ENCODE measurements at regions not wholly inside any gene's neighbourhood (a gene's known extent, or its start where the extent isn't known, plus 50 kb on each side); places are given as distances from the start of the nearest gene placed in this dataset.
"Not testable (repeated sequence)": the region's sequence is repeated elsewhere in the genome, so short reads cannot be mapped to it uniquely, and the experiment has no call there.

- not testable (repeated sequence) for DNase-seq
Observed at GRCh38 chr1:234811824-234812223, 201.8 kb upstream of the IRF2BP2 start.

GRCh38 chr1:234810726-234811125 lies 200.7 kb upstream of the IRF2BP2 start:
- DNase-seq = not testable (repeated sequence)

- DNase-seq = not testable (repeated sequence)
Observed at GRCh38 chr1:234809854-234810245, 199.9 kb upstream of the IRF2BP2 start.

DNA sequence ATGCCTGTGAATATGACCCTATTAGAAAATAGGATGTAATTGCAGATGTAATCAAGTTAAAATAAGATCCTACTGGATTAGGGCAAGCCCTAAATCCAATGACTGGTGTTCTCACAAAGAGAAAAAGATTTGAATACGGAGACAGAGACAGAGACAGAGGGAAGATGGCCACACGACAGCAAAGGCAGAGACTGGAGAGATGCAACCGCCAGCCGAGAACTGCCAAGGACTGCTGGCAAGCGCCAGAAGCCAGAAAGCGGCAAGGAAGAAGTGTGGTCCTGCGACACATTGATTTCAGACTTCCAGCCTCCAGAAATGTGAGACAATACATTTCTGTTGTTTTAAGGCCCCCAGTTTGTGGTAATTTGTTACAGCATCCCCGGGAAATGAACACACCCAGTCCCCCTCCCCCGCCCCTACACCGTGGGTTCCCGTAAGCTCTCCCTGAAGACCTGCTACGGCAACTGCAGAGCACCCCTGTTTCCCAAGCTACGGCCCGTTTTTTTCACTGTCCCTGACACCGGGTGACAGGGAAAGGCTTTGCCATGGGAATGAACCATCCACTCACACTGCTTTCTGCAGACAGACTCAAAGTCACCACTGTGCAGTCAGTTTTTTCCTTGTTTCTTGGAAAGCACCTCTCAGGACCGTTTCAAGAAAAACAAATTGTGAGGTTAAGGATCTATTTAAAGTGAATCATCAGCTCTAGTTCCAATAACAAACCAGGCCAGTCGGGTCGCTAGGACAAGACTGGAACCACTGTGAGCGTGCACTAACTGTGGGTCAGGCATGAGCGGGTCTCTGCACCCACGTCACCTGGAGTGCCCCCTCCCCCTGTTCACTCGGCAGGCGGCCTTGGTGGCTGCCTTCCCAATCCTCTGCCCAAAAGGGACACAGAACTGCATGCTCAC lies 199.2 kb upstream of the IRF2BP2 start:
- not testable (repeated sequence) for DNase-seq

DNA sequence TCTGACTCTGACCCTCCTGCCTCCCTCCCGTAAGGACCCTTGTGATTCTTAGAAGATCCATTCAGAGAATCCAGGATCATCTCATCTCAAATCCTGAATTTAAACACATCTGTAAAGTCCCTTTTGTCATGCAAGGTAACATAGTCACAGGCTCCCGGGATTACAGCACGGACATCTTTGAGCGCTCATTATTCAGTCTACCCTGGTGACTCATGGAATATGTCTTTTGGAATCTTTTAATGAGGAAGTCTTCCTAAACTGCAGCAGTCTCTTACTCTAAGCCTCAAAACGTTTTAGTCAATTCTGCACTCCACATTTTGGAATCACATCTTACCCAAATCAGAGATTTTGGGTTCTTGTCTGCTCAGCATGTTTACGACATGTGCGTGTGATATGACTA lies 198.5 kb upstream of the IRF2BP2 start:
- not testable (repeated sequence) for DNase-seq

- not testable (repeated sequence) for DNase-seq
Observed at GRCh38 chr1:234807705-234808104, 197.7 kb upstream of the IRF2BP2 start.

GRCh38 chr1:234802586-234802985 lies 192.6 kb upstream of the IRF2BP2 start:
- not testable (repeated sequence) for DNase-seq

DNA sequence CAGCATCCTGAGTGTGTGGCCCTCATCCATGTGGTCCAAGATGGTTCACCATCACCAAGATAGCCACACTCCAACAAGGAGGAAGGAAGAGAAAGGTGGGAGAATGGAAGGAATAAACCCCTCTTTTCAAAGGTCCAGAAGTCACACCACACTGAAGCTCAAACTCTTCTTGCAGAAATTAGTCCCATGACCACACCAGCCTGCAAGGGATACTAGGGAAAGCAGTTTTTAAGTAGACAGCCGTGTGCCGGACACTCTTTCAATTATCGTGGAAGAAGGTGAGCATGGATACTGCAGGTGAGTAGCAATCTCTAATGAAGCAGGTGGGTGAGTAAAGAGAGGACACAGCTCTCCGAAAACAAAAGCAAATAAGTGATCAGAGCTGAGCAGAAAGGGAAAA lies 191.7 kb upstream of the IRF2BP2 start:
- DNase-seq = not testable (repeated sequence)

- DNase-seq = not testable (repeated sequence)
Observed at GRCh38 chr1:234801147-234801546, 191.2 kb upstream of the IRF2BP2 start.

- not testable (repeated sequence) for DNase-seq
Observed at GRCh38 chr1:234800563-234800962, 190.6 kb upstream of the IRF2BP2 start.

DNA sequence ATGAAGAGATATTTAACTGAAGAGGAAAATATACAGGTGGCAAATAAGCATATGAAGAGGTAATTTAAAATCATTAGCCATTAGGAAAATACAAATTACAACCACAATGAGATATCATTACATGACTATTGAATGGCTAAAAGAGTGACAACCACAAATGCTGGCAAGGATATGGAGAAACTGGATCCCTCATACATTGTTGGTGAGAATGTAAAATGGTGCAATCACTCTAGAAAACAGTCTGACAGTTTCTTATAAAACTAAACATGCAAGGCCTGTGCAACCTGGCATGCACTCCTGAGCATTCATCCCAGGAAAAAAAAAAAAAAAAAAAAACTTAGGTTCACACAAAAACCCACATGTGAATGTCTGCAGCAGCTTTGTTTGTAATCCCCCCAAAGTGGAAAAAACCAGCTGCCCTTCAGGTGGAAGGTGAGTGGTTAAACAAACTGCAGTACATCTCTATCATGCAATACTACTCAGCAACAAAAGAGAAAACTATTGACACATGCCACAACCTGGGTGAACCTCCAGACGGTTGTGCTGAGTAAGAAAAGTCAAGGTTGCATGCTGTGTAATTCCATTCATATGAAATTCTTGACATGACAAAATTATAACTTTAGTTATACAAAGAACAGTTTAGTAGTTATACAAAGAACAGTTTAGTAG lies 189.2 kb upstream of the IRF2BP2 start:
- not testable (repeated sequence) for DNase-seq

DNA sequence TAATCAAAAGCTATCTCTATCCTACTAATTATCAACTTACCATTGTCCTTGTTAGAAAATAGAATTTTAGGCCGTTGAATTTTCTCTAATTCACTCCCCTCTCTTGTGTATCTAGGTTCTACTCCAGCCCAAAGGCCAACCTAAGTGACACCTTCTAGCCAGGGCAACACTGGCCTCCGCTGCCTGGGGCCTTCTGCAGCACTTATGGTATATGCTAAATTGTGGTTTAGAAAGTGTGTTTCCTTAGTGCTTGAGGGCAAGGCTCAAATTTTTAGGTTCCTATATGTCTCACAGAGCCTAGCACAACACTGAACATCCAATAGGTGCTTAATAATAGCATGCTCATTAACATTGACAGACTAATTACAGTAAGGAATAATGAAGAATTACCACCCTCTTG lies 187.2 kb upstream of the IRF2BP2 start:
- not testable (repeated sequence) for DNase-seq

GRCh38 chr1:234796438-234796792 lies 186.4 kb upstream of the IRF2BP2 start:
- not testable (repeated sequence) for DNase-seq

DNA sequence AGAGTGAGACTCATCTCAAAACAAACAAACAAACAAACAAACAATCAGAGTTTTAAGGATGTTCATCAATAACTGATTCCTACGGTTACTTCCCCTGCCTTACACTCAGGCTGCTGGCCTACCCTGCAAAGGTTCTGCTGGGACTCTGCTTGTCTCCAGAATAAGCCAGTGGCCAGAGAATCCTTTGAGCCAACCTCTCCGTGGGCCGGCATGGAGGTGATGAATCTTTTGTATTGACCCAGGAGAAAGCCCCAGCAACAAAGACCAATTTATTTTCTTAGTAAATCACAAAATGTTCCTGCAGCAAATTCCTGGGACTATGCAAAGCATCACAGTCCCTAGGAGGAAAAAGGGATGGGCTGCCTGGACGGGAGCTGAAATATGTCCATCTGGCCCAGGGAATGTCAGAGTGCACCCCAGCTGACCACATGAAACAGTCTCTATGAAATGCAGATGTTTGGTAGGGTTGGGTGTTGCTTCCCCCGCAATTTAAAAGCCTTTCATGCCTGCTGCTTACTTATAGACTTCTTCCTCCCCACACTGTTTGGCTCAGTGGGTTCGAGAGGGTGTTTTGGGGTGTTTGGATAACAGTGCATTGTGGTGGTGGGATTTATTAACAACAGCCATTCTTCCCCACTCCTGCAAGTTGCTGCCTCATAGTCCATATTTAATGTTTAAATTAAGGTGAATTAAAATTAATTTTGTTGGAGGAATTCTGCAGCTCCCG lies 185.9 kb upstream of the IRF2BP2 start:
- DNase-seq = not testable (repeated sequence)

DNA sequence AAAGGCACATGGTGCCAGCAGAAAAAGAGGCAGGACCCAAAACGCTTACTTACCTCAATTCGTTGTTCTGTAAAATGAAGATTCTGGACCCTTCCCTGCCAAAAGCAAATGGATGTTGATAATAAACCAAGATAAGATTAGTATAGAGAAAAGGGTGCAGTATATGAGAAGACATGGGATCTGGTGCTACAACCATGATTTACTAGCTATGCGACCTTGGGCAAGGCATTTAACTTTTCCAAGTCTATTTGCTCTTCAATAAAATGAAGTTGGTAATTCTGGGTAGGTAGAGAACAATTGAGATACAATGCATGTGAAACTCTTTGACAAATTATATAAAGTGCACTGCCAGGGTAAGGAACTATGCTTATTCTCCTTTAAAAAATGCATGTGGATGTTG lies 185.0 kb upstream of the IRF2BP2 start:
- not testable (repeated sequence) for DNase-seq

DNA sequence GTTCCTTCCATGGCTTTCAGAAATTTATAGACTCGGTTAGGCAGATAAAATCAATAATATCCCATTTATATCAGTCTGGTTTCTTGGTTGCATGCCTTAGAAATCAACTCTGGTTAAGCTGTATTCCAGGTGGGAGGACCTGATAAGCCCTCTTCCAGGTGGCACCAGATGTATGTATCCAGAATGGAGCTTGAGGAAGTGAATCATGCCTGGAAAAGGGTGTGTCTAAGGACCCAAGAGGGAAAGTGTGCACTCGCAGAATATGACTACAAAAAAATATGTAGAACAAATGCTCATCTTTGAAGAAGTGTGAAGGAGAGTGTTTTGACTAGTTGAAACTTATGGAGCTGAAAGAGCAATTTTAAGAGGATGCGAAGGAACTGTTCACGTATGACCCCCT lies 184.5 kb upstream of the IRF2BP2 start:
- not testable (repeated sequence) for DNase-seq

DNA sequence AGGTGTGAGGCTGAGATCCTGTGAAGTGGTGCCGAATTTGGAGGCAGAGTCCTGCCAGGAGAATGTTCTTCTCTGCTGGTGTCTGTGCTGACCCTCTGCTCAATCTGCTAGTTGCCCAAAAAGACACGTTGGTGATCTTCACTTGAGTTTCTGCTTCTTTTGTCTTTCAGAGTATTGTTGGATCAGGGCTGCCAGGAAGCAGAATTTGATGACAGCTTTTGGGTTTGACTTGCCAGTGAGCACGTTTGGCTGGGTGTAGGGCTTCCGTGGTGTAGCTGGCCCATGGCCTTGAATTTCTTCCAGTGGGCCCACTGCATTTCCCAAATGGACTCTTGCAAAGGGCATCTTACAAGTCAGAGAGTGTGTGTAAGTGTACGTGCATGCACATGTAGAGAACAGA lies 183.9 kb upstream of the IRF2BP2 start:
- DNase-seq = not testable (repeated sequence)

DNA sequence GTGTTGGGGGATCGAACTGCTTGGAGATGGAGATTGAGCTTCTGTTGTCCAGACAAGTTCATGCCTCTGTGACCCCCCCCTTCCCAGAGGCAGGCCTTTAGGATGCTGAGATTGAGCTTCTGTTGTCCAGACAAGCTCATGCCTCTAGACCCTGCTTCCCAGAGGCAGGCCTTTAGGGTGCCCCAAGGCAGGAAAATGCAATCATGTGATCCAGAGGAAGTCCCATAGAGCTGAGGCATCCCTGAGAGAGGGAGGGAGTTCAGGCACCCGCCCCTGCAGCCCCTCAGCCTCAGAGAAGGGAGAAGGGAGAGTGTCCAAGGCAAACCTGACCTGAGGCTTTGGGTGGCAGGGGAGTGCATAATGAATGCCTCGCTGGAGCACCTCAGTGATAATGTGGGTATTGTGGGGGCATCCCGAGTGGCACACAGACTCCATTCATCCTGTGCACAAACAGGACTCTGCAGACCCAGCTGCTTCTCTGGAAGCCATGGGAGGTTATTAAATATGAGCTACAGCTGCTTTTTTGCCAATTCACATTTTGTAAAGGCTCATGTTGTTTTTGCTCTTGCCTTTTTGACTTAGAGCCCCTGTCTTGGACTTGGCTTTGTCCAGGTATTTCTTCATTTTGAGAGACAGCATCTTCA lies 182.4 kb upstream of the IRF2BP2 start:
- DNase-seq = not testable (repeated sequence)

DNA sequence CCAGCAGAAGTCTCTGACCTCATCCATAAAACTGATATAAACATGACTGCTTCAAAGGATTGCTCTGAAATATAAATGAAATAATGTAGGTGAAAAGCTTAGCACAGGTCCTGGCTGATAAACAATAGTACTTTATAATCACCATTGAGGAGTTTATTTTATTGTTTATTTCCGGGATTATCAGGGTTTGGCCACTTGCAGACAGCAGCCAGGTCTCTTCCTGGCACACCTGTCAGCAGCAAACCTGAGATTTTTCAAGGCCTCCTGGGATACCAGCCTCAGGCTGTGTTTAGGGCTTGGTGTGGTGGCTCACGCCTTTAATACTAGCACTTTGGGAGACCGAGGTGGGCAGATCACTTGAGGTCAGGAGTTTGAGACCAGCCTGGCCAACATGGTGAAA lies 181.6 kb upstream of the IRF2BP2 start:
- DNase-seq = not testable (repeated sequence)

DNA sequence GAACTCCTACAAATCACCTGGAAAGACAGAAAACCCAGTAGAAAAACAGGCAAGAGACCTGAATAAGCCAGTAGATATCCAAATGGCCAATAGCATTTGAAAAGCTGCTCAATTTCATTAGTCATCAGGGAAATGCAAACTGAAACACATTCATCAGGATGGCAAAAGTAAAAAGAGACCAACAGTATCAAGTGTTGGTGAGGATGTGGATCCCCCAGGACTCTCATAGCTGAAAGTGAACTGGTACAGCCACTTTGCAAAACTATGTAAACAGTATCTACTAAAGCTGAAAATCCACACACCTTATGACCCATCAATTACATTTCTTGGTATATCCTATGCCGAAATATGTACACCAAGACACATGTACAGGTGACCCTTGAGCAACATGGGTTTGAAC lies 180.4 kb upstream of the IRF2BP2 start:
- not testable (repeated sequence) for DNase-seq

DNA sequence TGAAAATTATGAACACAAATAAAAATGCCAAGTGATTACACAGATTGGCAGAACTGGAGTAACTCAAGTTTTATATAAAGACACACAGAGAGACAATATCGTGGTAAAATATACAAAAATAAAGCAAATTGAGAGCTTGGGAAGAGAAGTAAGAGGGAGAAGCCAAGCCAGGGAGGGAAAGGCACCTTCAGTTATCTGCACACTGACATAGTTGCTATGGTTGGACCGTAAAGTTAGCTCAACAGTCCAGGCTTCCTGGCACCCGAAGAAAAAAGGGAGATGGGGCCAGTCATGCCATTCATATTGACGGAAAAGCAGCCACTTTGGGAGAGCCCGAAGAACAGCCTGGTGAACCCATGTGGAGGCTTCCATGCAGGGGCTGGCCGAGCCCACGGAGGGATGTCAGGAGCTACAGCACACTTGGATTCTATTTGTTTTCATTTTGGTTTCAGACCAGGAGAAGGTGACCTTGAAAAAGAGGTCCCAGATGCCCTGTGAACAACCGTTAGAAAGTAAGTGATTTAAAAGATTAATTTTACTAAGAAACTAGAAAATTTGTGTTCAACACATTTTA lies 177.1 kb upstream of the IRF2BP2 start:
- not testable (repeated sequence) for DNase-seq

DNA sequence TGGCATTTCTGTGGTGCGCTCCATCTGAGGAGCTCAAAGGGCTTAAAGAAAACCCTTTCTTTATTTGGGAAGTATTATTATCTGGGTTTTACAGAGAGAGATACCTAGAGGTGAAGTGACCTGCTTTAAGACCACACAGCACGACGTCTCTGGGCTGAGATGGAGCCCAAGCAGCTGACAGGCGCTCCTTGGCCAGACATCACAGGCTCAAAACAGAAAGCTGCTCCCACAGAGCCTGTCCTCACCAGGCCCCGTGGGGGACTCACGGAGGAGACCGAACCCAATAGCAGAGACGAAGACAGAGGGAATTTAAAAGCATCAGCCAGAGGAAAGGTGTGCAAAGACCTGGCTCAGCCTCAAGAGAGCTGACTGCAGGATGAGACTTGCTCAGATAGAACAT lies 175.9 kb upstream of the IRF2BP2 start:
- DNase-seq = not testable (repeated sequence)

Measured in T-helper 9 cell (primary cell).